HEK293 (cell line): ENCODE measurements at regions not wholly inside any gene's neighbourhood (a gene's known extent, or its start where the extent isn't known, plus 50 kb on each side); places are given as distances from the start of the nearest gene placed in this dataset.

ENCODE experiments used
- MEIS1 ChIP-seq: sonication (generic); formaldehyde crosslinking; IDR thresholded peaks from 2 replicates; pipeline ENCODE4 v1.8.1; 2022; ENCODE audit warnings: missing genetic modification reagents, mild to moderate bottlenecking, borderline replicate concordance
- YY1 ChIP-seq: fragments of 450-650 bp; formaldehyde crosslinking; IDR thresholded peaks from 2 replicates; pipeline ENCODE4 v1.5.1; 2018; ENCODE audit warnings: missing biosample characterization, missing genetic modification characterization
- ZNF302 ChIP-seq: fragments of 450-650 bp; formaldehyde crosslinking; IDR thresholded peaks from 2 replicates; pipeline ENCODE4 v1.5.1; 2016; ENCODE audit warnings: missing biosample characterization, missing genetic modification characterization, low read depth
- ZNF501 ChIP-seq: fragments of 450-650 bp; formaldehyde crosslinking; IDR thresholded peaks from 2 replicates; pipeline ENCODE4 v1.5.1; 2016; ENCODE audit warnings: missing biosample characterization, missing genetic modification characterization
- TF ChIP-seq, protein P1 (sequence below): fragments of 450-650 bp; formaldehyde crosslinking; IDR thresholded peaks from 2 replicates; pipeline ENCODE4 v1.5.1; 2016; ENCODE audit warnings: missing biosample characterization, missing genetic modification characterization
- TF ChIP-seq, protein P2 (sequence below): fragments of 450-650 bp; formaldehyde crosslinking; IDR thresholded peaks from 2 replicates; pipeline ENCODE4; 2016; ENCODE audit warnings: missing biosample characterization, missing genetic modification characterization
- TF ChIP-seq, protein P3 (sequence below): fragments of 450-650 bp; formaldehyde crosslinking; optimal IDR thresholded peaks from 2 replicates; pipeline ENCODE3; 2016; ENCODE audit warnings: missing biosample characterization, mild to moderate bottlenecking, missing genetic modification characterization

DNA sequence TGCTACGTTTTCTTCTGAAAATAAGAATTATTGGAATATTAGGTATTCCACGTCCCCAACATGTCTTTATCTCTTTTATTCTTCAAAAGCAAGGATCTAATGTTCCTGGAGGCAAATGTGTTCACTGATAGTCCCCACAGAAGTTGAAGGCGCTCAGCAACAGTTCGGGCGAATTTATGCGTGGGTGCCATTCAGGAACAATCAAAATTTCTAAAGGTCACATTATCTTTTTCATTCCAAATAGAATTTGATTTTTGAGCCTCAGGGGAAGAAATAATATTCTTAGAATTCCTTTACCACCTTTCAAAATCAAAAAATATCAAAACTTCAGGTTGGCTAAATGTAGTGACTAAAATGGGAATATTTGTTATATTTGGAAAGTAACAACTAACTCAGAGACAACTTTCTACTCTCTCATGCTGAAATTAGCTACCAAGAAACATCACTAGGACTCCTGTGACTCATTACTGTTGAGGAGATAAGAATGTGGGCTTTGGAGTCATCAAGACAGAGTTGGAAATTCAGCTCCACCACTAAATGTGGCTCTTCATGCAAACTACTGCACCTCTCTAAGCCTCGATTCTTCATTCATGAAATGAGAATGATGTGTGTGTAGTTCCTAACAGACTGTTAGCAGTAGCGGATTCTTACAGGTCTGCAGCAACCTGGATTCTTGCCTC lies 72.3 kb upstream of the KIT start:
- TF ChIP-seq MEIS1 (CRISPR knock-in tag) (no peak), ZNF501 (tag by site-specific recombination) (no peak), ZNF302 (tag by site-specific recombination) (no peak), YY1 (tag by site-specific recombination) (no peak)
- TF ChIP-seq, protein P1, sequence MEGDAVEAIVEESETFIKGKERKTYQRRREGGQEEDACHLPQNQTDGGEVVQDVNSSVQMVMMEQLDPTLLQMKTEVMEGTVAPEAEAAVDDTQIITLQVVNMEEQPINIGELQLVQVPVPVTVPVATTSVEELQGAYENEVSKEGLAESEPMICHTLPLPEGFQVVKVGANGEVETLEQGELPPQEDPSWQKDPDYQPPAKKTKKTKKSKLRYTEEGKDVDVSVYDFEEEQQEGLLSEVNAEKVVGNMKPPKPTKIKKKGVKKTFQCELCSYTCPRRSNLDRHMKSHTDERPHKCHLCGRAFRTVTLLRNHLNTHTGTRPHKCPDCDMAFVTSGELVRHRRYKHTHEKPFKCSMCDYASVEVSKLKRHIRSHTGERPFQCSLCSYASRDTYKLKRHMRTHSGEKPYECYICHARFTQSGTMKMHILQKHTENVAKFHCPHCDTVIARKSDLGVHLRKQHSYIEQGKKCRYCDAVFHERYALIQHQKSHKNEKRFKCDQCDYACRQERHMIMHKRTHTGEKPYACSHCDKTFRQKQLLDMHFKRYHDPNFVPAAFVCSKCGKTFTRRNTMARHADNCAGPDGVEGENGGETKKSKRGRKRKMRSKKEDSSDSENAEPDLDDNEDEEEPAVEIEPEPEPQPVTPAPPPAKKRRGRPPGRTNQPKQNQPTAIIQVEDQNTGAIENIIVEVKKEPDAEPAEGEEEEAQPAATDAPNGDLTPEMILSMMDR (tag by site-specific recombination): no peak
- TF ChIP-seq, protein P2, sequence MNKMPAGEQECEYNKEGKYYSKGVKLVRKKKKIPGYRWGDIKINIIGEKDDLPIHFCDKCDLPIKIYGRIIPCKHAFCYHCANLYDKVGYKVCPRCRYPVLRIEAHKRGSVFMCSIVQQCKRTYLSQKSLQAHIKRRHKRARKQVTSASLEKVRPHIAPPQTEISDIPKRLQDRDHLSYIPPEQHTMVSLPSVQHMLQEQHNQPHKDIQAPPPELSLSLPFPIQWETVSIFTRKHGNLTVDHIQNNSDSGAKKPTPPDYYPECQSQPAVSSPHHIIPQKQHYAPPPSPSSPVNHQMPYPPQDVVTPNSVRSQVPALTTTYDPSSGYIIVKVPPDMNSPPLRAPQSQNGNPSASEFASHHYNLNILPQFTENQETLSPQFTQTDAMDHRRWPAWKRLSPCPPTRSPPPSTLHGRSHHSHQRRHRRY (tag by site-specific recombination): no peak
- TF ChIP-seq, protein P3, sequence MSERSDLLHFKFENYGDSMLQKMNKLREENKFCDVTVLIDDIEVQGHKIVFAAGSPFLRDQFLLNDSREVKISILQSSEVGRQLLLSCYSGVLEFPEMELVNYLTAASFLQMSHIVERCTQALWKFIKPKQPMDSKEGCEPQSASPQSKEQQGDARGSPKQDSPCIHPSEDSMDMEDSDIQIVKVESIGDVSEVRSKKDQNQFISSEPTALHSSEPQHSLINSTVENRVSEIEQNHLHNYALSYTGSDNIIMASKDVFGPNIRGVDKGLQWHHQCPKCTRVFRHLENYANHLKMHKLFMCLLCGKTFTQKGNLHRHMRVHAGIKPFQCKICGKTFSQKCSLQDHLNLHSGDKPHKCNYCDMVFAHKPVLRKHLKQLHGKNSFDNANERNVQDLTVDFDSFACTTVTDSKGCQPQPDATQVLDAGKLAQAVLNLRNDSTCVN (tag by site-specific recombination): no peak
